Left lung (tissue), 4 donors: ENCODE measurements at regions not wholly inside any gene's neighbourhood (a gene's known extent, or its start where the extent isn't known, plus 50 kb on each side); places are given as distances from the start of the nearest gene placed in this dataset.
"Not testable (repeated sequence)": the region's sequence is repeated elsewhere in the genome, so short reads cannot be mapped to it uniquely, and the experiment has no call there.

Experiments used
- ATAC-seq: fragments of 200-7000 bp; cut with Tn5 transposase; one replicate; pipeline ENCODE4 v1.9.1; 2020; ENCODE audit warnings: moderate library complexity
- DNase-seq, 4 donors: peaks; one replicate each; pipeline ENCODE4 v3.0.0-alpha.2; 2013 to 2020
- H3K27ac ChIP-seq, 2 donors: fragments of 200-600 bp; sonication (generic) in 1 of 2; one replicate each; pipeline versions ENCODE4 v1.5.0 to v1.8.0; 2020 to 2021
- H3K27me3 ChIP-seq, 2 donors: fragments of 200-600 bp; sonication (generic) in 1 of 2; one replicate each; pipeline versions ENCODE4 v1.5.0 to v1.8.0; 2020 to 2021
- H3K36me3 ChIP-seq, 2 donors: fragments of 200-600 bp; sonication (generic) in 1 of 2; one replicate each; pipeline versions ENCODE4 v1.5.0 to v1.8.0; 2020 to 2021
- H3K4me1 ChIP-seq, 2 donors: fragments of 200-600 bp; one replicate each; pipeline ENCODE4 v1.8.0; 2021
- H3K4me3 ChIP-seq, 2 donors: fragments of 200-600 bp; sonication (generic) in 1 of 2; one replicate each; pipeline versions ENCODE4 v1.5.0 to v1.8.0; 2020 to 2021; ENCODE audit warnings: mild to moderate bottlenecking in 1 of 2
- H3K9me3 ChIP-seq, 2 donors: fragments of 200-600 bp; sonication (generic) in 1 of 2; one replicate each; pipeline versions ENCODE4 v1.5.0 to v1.8.0; 2020 to 2021
- CTCF ChIP-seq, 2 donors: fragments of 200-600 bp; sonication (generic) in 1 of 2; IDR thresholded peaks; one replicate each; pipeline versions ENCODE4 v1.5.0 to v1.8.0; 2021; ENCODE audit warnings: antibody characterized with exemption in 2 of 2
- intact Hi-C, 2 donors: fragments of 100-400 bp; cut with DNase I; formaldehyde crosslinking; loops; one replicate each; pipeline versions ENCODE4 v1.11.2 to v1.14.2; 2022
- donor health status: DM: no; HTN: yes; CAD: no.
- donor health status: DM: no; HTN: no; CAD: no.

GRCh38 chr4:169330811-169331210 lies 60.1 kb upstream of the SH3RF1 start:
- intact Hi-C loops = no loop called here
- no peak for TF ChIP-seq CTCF (IDR thresholded peaks at IDR 0.05)
- DNase-seq (no peak), ATAC-seq (no peak)
- Histone ChIP-seq H3K4me1 (no peaks in the 10 kb centered on the region), H3K36me3 (no peaks in the 10 kb centered on the region), H3K27me3 (no peaks in the 10 kb centered on the region), H3K9me3 (peaks cover 0 to 3% of the 10 kb centered on the region in 2 donors), H3K4me3 (no peak overlapping the region), H3K27ac (no peak overlapping the region)

GRCh38 chr4:169330095-169330494 lies 59.3 kb upstream of the SH3RF1 start:
- Histone ChIP-seq H3K4me3 (no peak overlapping the region), H3K4me1 (no peaks in the 10 kb centered on the region), H3K27me3 (no peaks in the 10 kb centered on the region), H3K27ac (no peak overlapping the region), H3K36me3 (no peaks in the 10 kb centered on the region), H3K9me3 (peaks cover 0 to 3% of the 10 kb centered on the region in 2 donors)
- intact Hi-C loops = no loop called here
- no peak for TF ChIP-seq CTCF (IDR thresholded peaks at IDR 0.05)
- no peak for DNase-seq
- no peak for ATAC-seq

- DNase-seq (no peak), ATAC-seq (no peak)
- peaks cover 0 to under 1% of the 10 kb centered on the region in 2 donors for H3K9me3 ChIP-seq
- no peak overlapping the region for H3K4me3 ChIP-seq
- no peaks in the 10 kb centered on the region for H3K36me3 ChIP-seq
- intact Hi-C loops = no loop called here
- no peaks in the 10 kb centered on the region for H3K27me3 ChIP-seq
- H3K27ac ChIP-seq = no peak overlapping the region
- no peaks in the 10 kb centered on the region for H3K4me1 ChIP-seq
- no peak for TF ChIP-seq CTCF (IDR thresholded peaks at IDR 0.05)
Observed at GRCh38 chr4:169327951-169328350, 57.2 kb upstream of the SH3RF1 start.

GRCh38 chr4:169323925-169324324 lies 53.2 kb upstream of the SH3RF1 start:
- H3K4me1 ChIP-seq, intact Hi-C loops, DNase-seq, H3K27me3 ChIP-seq, H3K4me3 ChIP-seq, ATAC-seq, H3K36me3 ChIP-seq, H3K27ac ChIP-seq, H3K9me3 ChIP-seq: not testable (repeated sequence)

- DNase-seq, intact Hi-C loops, H3K4me1 ChIP-seq, H3K4me3 ChIP-seq, H3K27me3 ChIP-seq, H3K27ac ChIP-seq, H3K9me3 ChIP-seq, H3K36me3 ChIP-seq, ATAC-seq: not testable (repeated sequence)
Observed at GRCh38 chr4:169322833-169323232, 52.1 kb upstream of the SH3RF1 start.
